GM10248 (cell line): ENCODE measurements at regions not wholly inside any gene's neighbourhood (a gene's known extent, or its start where the extent isn't known, plus 50 kb on each side); places are given as distances from the start of the nearest gene placed in this dataset.

ENCODE experiments used
- CTCF ChIA-PET: fragments of 300-600 bp; sonication (Branson Sonifier 250); formaldehyde crosslinking; extraction: SDS; loops from one replicate; lab custom pipeline; 2021; ENCODE audit warnings: antibody characterized with exemption; lab: Yijun Ruan, JAX
- POLR2A ChIA-PET: fragments of 350-650 bp; sonication (Branson Sonifier 250); formaldehyde crosslinking; extraction: SDS; loops from one replicate; lab custom pipeline; 2020; ENCODE audit warnings: antibody characterized with exemption; lab: Yijun Ruan, JAX
- DNase-seq: peaks from one replicate; pipeline ENCODE4 v3.0.0; 2012; ENCODE audit errors: extremely low spot score
- TF ChIP-seq, protein P1 (sequence below): IDR thresholded peaks from 2 replicates; pipeline ENCODE4 v1.5.1; 2012; ENCODE audit warnings: mild to moderate bottlenecking, low read depth; ENCODE audit errors: extremely low read depth, missing control alignments, control extremely low read depth

DNA sequence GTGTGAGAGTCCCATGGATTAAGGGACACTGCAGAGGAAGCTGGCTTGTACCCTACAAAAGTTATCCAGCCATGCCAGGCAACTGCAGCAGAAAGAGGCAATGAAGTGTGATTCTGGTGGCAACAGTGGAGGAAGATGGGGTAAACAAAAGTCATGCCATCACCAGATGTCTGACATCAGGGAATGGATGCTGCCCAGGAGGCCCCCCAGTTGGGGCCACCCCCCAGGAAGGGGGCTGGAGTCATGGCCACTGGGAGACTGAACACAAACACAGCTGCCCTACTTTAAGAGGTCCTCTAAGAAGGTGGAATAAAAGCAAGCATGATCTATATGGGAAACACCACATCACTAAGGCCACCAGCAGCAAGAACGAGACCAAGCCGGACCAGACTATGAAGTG, 235.3 kb downstream of the KLF12 start:
- ChIA-PET POLR2A (no interaction called here), CTCF (interaction anchor here (0.9 to 1.0 kb wide), 2 partner anchors 9 to 14 kb away, joined by 3 read pairs; no protein-coding TSS in a partner anchor)
- DNase-seq: no peak
- TF ChIP-seq, protein P1, sequence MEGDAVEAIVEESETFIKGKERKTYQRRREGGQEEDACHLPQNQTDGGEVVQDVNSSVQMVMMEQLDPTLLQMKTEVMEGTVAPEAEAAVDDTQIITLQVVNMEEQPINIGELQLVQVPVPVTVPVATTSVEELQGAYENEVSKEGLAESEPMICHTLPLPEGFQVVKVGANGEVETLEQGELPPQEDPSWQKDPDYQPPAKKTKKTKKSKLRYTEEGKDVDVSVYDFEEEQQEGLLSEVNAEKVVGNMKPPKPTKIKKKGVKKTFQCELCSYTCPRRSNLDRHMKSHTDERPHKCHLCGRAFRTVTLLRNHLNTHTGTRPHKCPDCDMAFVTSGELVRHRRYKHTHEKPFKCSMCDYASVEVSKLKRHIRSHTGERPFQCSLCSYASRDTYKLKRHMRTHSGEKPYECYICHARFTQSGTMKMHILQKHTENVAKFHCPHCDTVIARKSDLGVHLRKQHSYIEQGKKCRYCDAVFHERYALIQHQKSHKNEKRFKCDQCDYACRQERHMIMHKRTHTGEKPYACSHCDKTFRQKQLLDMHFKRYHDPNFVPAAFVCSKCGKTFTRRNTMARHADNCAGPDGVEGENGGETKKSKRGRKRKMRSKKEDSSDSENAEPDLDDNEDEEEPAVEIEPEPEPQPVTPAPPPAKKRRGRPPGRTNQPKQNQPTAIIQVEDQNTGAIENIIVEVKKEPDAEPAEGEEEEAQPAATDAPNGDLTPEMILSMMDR: no peak

DNA sequence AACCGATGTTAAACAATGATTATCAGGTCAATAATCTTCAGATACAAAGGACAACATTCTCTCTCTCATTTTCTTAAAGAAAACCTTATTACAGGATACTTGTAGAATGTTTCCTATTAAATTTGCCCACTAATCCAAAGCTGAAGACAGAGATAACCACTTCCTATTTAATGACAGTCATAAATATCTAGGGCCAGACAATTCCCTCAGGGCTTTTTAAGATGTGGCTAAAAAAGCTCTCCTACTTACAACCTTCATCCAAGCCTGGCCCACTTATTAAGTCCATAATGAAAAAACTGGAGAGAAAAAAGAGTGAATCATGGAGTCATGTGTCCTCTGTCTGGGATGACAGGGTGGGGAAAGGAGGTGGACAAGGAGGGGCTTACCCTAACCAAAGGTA, 235.9 kb downstream of the KLF12 start:
- CTCF ChIA-PET: no interaction called here
- POLR2A ChIA-PET: no interaction called here
- no peak for DNase-seq

DNA sequence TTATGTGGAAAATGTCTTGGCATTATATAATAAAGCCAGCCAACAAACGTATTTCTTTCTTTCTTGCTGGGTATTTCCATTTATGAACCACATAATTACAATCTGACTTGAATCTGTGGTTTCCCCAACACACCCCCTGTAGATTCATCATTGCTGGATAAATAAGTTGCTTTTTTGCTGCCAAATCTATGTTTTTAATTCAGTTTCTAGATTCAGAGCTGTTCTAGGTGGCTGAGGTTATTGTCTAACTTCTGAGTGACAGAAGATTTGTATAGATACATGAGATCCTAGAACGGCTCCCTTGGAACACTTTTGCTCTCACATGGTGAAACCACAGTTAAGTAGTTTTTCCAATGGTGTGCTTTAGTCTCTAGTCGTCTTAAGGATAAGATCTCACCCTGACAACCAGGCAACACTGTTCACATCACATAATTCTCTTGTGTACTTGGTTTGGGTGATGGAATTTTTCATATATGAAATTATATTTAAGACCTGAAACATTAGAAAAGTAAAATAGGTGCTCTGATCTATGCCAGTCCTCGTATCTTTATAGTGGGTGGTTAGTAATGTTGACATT, 239.1 kb downstream of the KLF12 start:
- no peak for DNase-seq
- ChIA-PET CTCF (no interaction called here), POLR2A (no interaction called here)
- TF ChIP-seq, protein P1: no peak

More for the DNA sequence above, 235.9 kb downstream of the KLF12 start:
- TF ChIP-seq, protein P1: no peak

DNA sequence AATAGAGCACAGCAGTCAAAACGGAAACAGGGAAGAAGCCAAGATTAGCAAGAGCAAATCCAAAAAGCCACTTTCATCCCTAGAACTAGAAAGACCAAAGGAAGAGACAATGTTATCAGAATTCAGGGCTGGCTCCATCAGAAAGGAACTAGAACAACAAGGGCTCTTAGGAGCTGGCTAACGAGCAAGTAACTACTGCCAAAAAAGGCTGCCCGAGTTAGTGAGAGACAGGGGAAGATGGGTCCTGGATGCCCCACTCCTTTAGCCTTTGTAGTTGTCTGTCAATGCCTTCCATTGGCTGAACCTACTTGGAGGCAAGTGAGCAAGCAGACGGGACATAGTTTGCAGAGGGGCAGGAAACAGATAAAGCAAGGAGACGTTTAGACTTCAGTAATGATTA, 240.4 kb downstream of the KLF12 start:
- CTCF ChIA-PET: interaction anchor here (1.5 kb wide), 1 partner anchor 17 kb away, joined by 3 read pairs; no protein-coding TSS in a partner anchor
- TF ChIP-seq, protein P1: no peak
- POLR2A ChIA-PET: no interaction called here
- DNase-seq: no peak

DNA sequence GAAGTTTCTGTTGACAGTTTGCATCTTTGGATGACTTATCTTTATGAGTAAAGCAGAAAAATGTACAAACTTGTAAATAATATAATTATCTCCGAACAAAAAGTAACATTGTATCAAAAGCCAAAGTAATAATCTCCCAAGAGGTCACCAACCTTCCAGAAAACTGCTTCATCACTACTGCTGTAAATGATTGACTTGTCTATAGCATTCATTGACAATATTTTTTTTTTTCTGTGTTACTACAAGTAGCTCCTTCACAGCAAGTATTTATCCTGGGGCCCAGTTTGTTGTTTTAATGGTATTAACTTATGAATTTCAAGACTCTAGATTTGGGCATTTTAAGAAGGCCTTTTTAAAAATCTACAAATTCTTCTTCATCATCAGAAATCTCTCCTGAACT, 242.4 kb downstream of the KLF12 start:
- CTCF ChIA-PET: no interaction called here
- TF ChIP-seq, protein P1: no peak
- DNase-seq: no peak
- POLR2A ChIA-PET: no interaction called here

DNA sequence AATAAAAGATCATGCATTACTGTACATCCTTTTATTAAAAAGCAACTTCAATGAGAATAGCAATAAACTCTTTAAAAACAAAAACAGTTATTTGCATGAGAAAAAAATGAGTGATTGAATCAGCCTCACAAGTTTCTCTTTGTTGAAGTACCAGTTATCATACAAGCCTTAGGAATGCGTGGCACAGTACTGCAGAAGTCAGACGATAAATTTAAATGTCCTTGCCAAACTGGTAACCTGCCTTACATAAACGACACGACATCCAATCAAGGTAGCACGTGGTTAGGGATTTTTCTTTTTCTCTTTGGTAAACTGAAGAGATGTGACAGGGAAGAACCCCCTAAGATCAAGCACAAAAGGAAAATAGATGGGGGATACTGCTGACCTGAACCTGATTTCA, 251.0 kb downstream of the KLF12 start:
- no peak for DNase-seq
- ChIA-PET CTCF (interaction anchor here (0.8 to 0.9 kb wide), 2 partner anchors 9 to 270 kb away, joined by 3 read pairs; no protein-coding TSS in a partner anchor), POLR2A (no interaction called here)
- TF ChIP-seq, protein P1: no peak
